ENCODE measurements at regions not wholly inside any gene's neighbourhood (a gene's known extent, or its start where the extent isn't known, plus 50 kb on each side); places are given as distances from the start of the nearest gene placed in this dataset.
"Not testable (repeated sequence)": the region's sequence is repeated elsewhere in the genome, so short reads cannot be mapped to it uniquely, and the experiment has no call there.

GRCh38 chr15:31487811-31488436, 161.3 kb downstream of the KLF13 start:
- DNase-seq (ENCODE audit: low read depth in 2 of 2), result no peak

- no peak for DNase-seq (ENCODE audit: low read depth in 2 of 2)
These were observed 162.0 kb downstream of the KLF13 start for GRCh38 chr15:31488437-31489204.

GRCh38 chr15:31489281-31489680, 162.6 kb downstream of the KLF13 start:
- DNase-seq (ENCODE audit: low read depth in 2 of 2), result no peak

GRCh38 chr15:31489801-31490646, 163.4 kb downstream of the KLF13 start:
- DNase-seq (ENCODE audit: low read depth in 2 of 2), result no peak

- DNase-seq (ENCODE audit: low read depth in 2 of 2), result no peak
These were observed 168.2 kb downstream of the KLF13 start for GRCh38 chr15:31494786-31495185.

GRCh38 chr15:31495281-31495680, 168.6 kb downstream of the KLF13 start:
- DNase-seq (ENCODE audit: low read depth in 2 of 2), result no peak

- DNase-seq (ENCODE audit: low read depth in 2 of 2), result no peak
These were observed 171.2 kb downstream of the KLF13 start for GRCh38 chr15:31497838-31498237.

- DNase-seq (ENCODE audit: low read depth in 2 of 2), result no peak
These were observed 171.7 kb downstream of the KLF13 start for GRCh38 chr15:31498329-31498728.

GRCh38 chr15:31498756-31499155, 172.1 kb downstream of the KLF13 start:
- DNase-seq (ENCODE audit: low read depth in 2 of 2), result no peak

- no peak for DNase-seq (ENCODE audit: low read depth in 2 of 2)
These were observed 172.8 kb downstream of the KLF13 start for GRCh38 chr15:31499236-31499952.

GRCh38 chr15:31499953-31500765, 173.5 kb downstream of the KLF13 start:
- no peak for DNase-seq (ENCODE audit: low read depth in 2 of 2)

- no peak for DNase-seq (ENCODE audit: low read depth in 2 of 2)
These were observed 174.3 kb downstream of the KLF13 start for GRCh38 chr15:31500766-31501449.

- DNase-seq (ENCODE audit: low read depth in 2 of 2), result no peak
These were observed 175.0 kb downstream of the KLF13 start for GRCh38 chr15:31501536-31502157.

- DNase-seq (ENCODE audit: low read depth in 2 of 2), result no peak
These were observed 176.1 kb downstream of the KLF13 start for GRCh38 chr15:31502541-31503229.

- no peak for DNase-seq (ENCODE audit: low read depth in 2 of 2)
These were observed 176.6 kb downstream of the KLF13 start for GRCh38 chr15:31503256-31503655.

- no peak for DNase-seq (ENCODE audit: low read depth in 2 of 2)
These were observed 177.3 kb downstream of the KLF13 start for GRCh38 chr15:31503758-31504461.

- DNase-seq (ENCODE audit: low read depth in 2 of 2), result no peak
These were observed 177.8 kb downstream of the KLF13 start for GRCh38 chr15:31504462-31504839.

- not testable (repeated sequence) for DNase-seq (ENCODE audit: low read depth in 2 of 2)
These were observed 180.9 kb downstream of the KLF13 start for GRCh38 chr15:31507573-31507972.

GRCh38 chr15:31508656-31509055, 182.0 kb downstream of the KLF13 start:
- no peak for DNase-seq (ENCODE audit: low read depth in 2 of 2)
